ENCODE measurements at regions not wholly inside any gene's neighbourhood (a gene's known extent, or its start where the extent isn't known, plus 50 kb on each side); places are given as distances from the start of the nearest gene placed in this dataset.

- no peak overlapping the region for H3K27ac Mint-ChIP-seq
- no peaks in the 10 kb centered on the region; the same call in 1 of the 2 replicates for H3K27me3 Mint-ChIP-seq (ENCODE audit: low read depth)
- H3K9me3 Mint-ChIP-seq: peaks cover 33% of the 10 kb centered on the region
- ChIA-PET CTCF (interaction anchor here (1.1 kb wide), 1 partner anchor 96 kb away, joined by 3 read pairs; no protein-coding TSS in a partner anchor), POLR2A (no interaction called here)
- peaks cover 11% of the 10 kb centered on the region for H3K4me1 Mint-ChIP-seq
- peaks cover 26% of the 10 kb centered on the region for H3K36me3 Mint-ChIP-seq
- no peak overlapping the region for H3K4me3 Mint-ChIP-seq
- TF ChIP-seq PRRX2 (CRISPR knock-in tag; IDR thresholded peaks at IDR 0.05): no peak
- no peak for TF ChIP-seq MYBL2 (CRISPR knock-in tag; IDR thresholded peaks at IDR 0.05)
- no peak for TF ChIP-seq SMAD4 (CRISPR knock-in tag; IDR thresholded peaks at IDR 0.05)
- TF ChIP-seq GRHL2 (CRISPR knock-in tag; IDR thresholded peaks at IDR 0.05; ENCODE audit: insufficient replicate concordance, severe bottlenecking): no peak
- TF ChIP-seq ZNF281 (CRISPR knock-in tag; IDR thresholded peaks at IDR 0.05): no peak
- peak; percentile 42 for DNase-seq (ENCODE audit: low spot score)
- ATAC-seq: peak; percentile 99
Observed at GRCh38 chr13:108060111-108060510, 155.2 kb downstream of the LIG4 start.

- Mint-ChIP-seq H3K27me3 (ENCODE audit: low read depth) (no peaks in the 10 kb centered on the region), H3K4me1 (peaks cover 11% of the 10 kb centered on the region), H3K9me3 (peaks cover under 1% of the 10 kb centered on the region), H3K4me3 (no peak overlapping the region), H3K36me3 (peaks cover under 1% of the 10 kb centered on the region; the same call in 1 of the 2 replicates), H3K27ac (no peak overlapping the region)
- ChIA-PET CTCF (no interaction called here), POLR2A (no interaction called here)
- DNase-seq (ENCODE audit: low spot score) (no peak), ATAC-seq (no peak)
- TF ChIP-seq ZNF121 (CRISPR knock-in tag; IDR thresholded peaks at IDR 0.05) (no peak), CBFB (CRISPR knock-in tag; IDR thresholded peaks at IDR 0.05; ENCODE audit: low read depth) (no peak), MYBL2 (CRISPR knock-in tag; IDR thresholded peaks at IDR 0.05) (no peak), KAT7 (CRISPR knock-in tag; IDR thresholded peaks at IDR 0.05; ENCODE audit: borderline replicate concordance) (no peak), HMGXB4 (CRISPR knock-in tag; IDR thresholded peaks at IDR 0.05) (no peak), AFF4 (CRISPR knock-in tag; IDR thresholded peaks at IDR 0.05; ENCODE audit: borderline replicate concordance) (no peak), ZNF219 (CRISPR knock-in tag; IDR thresholded peaks at IDR 0.05; ENCODE audit: borderline replicate concordance) (no peak), ATF6 (CRISPR knock-in tag; IDR thresholded peaks at IDR 0.05) (no peak), MXD4 (CRISPR knock-in tag; IDR thresholded peaks at IDR 0.05; ENCODE audit: borderline replicate concordance) (no peak), ZNF416 (CRISPR knock-in tag; IDR thresholded peaks at IDR 0.05) (no peak), NFYB (CRISPR knock-in tag; conservative IDR thresholded peaks at IDR 0.05; ENCODE audit: low read depth) (no peak), SMAD3 (CRISPR knock-in tag; IDR thresholded peaks at IDR 0.05; ENCODE audit: borderline replicate concordance) (no peak), MLX (CRISPR knock-in tag; IDR thresholded peaks at IDR 0.05) (no peak), USF2 (CRISPR knock-in tag; IDR thresholded peaks at IDR 0.05) (no peak), ERG (CRISPR knock-in tag; IDR thresholded peaks at IDR 0.05) (no peak)
Observed at GRCh38 chr13:108056278-108056677, 159.1 kb downstream of the LIG4 start.
